Smooth muscle cell (in vitro differentiated cells): ENCODE measurements at regions not wholly inside any gene's neighbourhood (a gene's known extent, or its start where the extent isn't known, plus 50 kb on each side); places are given as distances from the start of the nearest gene placed in this dataset.

Source experiments
- DNase-seq: peaks from one replicate; lab custom pipeline; 2025; ENCODE audit not compliant: unreplicated experiment; lab: John Stamatoyannopoulos, UW
- H2AFZ ChIP-seq: fragments of 200-600 bp; sonication (generic); 2 replicates; pipeline ENCODE4 v1.6.0; 2016; ENCODE audit warnings: antibody characterized with exemption, low read depth, mild to moderate bottlenecking
- H3F3A ChIP-seq: fragments of 200-600 bp; sonication (generic); 2 replicates; pipeline ENCODE4 v1.6.0; 2017; ENCODE audit warnings: antibody characterized with exemption, low read depth
- H3K27ac ChIP-seq: fragments of 200-600 bp; sonication (generic); 2 replicates; pipeline ENCODE4 v1.5.1; 2016; ENCODE audit warnings: low read depth, mild to moderate bottlenecking
- H3K27me3 ChIP-seq: fragments of 200-600 bp; sonication (generic); 2 replicates; pipeline ENCODE4 v1.6.1; 2016; ENCODE audit warnings: low read depth, mild to moderate bottlenecking
- H3K36me3 ChIP-seq: fragments of 200-600 bp; sonication (generic); 2 replicates; pipeline ENCODE4 v1.5.1; 2016; ENCODE audit warnings: low read depth
- H3K4me1 ChIP-seq: fragments of 200-600 bp; sonication (generic); 2 replicates; pipeline ENCODE4 v1.5.1; 2016; ENCODE audit warnings: low read depth
- H3K4me2 ChIP-seq: fragments of 200-600 bp; sonication (generic); 2 replicates; pipeline ENCODE4 v1.6.0; 2016; ENCODE audit warnings: mild to moderate bottlenecking
- H3K4me3 ChIP-seq: fragments of 200-600 bp; sonication (generic); 2 replicates; pipeline ENCODE4 v1.5.1; 2016; ENCODE audit warnings: mild to moderate bottlenecking
- H3K79me2 ChIP-seq: fragments of 200-600 bp; sonication (generic); 2 replicates; pipeline ENCODE4 v1.6.0; 2016; ENCODE audit warnings: low read depth, mild to moderate bottlenecking
- H3K9ac ChIP-seq: fragments of 200-600 bp; sonication (generic); 2 replicates; pipeline ENCODE4 v1.6.0; 2016; ENCODE audit warnings: low read depth
- H3K9me3 ChIP-seq: fragments of 200-600 bp; sonication (generic); replicated peaks from 2 replicates; pipeline ENCODE4 v1.5.1; 2016; ENCODE audit warnings: low read depth
- H4K20me1 ChIP-seq: fragments of 200-600 bp; sonication (generic); 2 replicates; pipeline ENCODE4 v1.6.0; 2016; ENCODE audit warnings: low read depth
- CTCF ChIP-seq: fragments of 200-600 bp; sonication (generic); IDR thresholded peaks from 2 replicates; pipeline ENCODE4 v1.5.1; 2017; ENCODE audit warnings: borderline replicate concordance, mild to moderate bottlenecking, antibody characterized with exemption; ENCODE audit not compliant: insufficient read depth, poor library complexity, severe bottlenecking
- WGBS: methylation state at CpG from one replicate; pipeline ENCODE4 v1.1.7; 2016; ENCODE audit warnings: low lambda C conversion rate; 5-methylcytosine and 5-hydroxymethylcytosine counted together

GRCh38 chr12:38056701-38057689 is 259.6 kb upstream of the ALG10B start:
- Histone ChIP-seq H3K9me3 (peaks cover 4% of the 10 kb centered on the region), H2AFZ (no peak overlapping the region), H3K27me3 (no peaks in the 10 kb centered on the region), H3K9ac (no peak overlapping the region), H3K79me2 (no peaks in the 10 kb centered on the region), H3K4me2 (no peak overlapping the region), H3K4me1 (no peaks in the 10 kb centered on the region), H4K20me1 (no peaks in the 10 kb centered on the region), H3K36me3 (no peaks in the 10 kb centered on the region), H3K4me3 (no peak overlapping the region), H3K27ac (no peak overlapping the region), H3F3A (no peaks in the 10 kb centered on the region)
- DNase-seq = no peak
- TF ChIP-seq CTCF = no peak
- 82% methylated on average over 25 of the region's 25 CpGs for WGBS

- no peaks in the 10 kb centered on the region for H3K9me3 ChIP-seq
- no peak for TF ChIP-seq CTCF
- H3K79me2 ChIP-seq = no peaks in the 10 kb centered on the region
- H3K27ac ChIP-seq = no peak overlapping the region
- no peaks in the 10 kb centered on the region for H3K36me3 ChIP-seq
- H3K4me3 ChIP-seq = no peak overlapping the region
- no peaks in the 10 kb centered on the region for H3K27me3 ChIP-seq
- H2AFZ ChIP-seq = no peak overlapping the region
- no peaks in the 10 kb centered on the region for H3K4me1 ChIP-seq
- 89% methylated on average over 19 of the region's 19 CpGs for WGBS
- DNase-seq = no peak
- no peaks in the 10 kb centered on the region for H3F3A ChIP-seq
- no peak overlapping the region for H3K9ac ChIP-seq
- H4K20me1 ChIP-seq = no peaks in the 10 kb centered on the region
- no peak overlapping the region for H3K4me2 ChIP-seq
Observed at GRCh38 chr12:38099686-38100085, 216.9 kb upstream of the ALG10B start.

GRCh38 chr12:38101753-38102152 is 214.8 kb upstream of the ALG10B start:
- H3K4me2 ChIP-seq = no peak overlapping the region

More at GRCh38 chr12:38101753-38102152, 214.8 kb upstream of the ALG10B start:
- TF ChIP-seq CTCF = no peak
- Histone ChIP-seq H4K20me1 (no peaks in the 10 kb centered on the region), H3K4me3 (no peak overlapping the region), H3K4me1 (no peaks in the 10 kb centered on the region), H2AFZ (no peak overlapping the region), H3K27ac (no peak overlapping the region), H3K9me3 (no peaks in the 10 kb centered on the region), H3K79me2 (no peaks in the 10 kb centered on the region), H3F3A (no peaks in the 10 kb centered on the region), H3K36me3 (no peaks in the 10 kb centered on the region), H3K27me3 (no peaks in the 10 kb centered on the region), H3K9ac (no peak overlapping the region)
- WGBS = 22% methylated on average over 3 of the region's 3 CpGs
- no peak for DNase-seq
